ENCODE measurements at regions not wholly inside any gene's neighbourhood (a gene's known extent, or its start where the extent isn't known, plus 50 kb on each side); places are given as distances from the start of the nearest gene placed in this dataset.

DNA sequence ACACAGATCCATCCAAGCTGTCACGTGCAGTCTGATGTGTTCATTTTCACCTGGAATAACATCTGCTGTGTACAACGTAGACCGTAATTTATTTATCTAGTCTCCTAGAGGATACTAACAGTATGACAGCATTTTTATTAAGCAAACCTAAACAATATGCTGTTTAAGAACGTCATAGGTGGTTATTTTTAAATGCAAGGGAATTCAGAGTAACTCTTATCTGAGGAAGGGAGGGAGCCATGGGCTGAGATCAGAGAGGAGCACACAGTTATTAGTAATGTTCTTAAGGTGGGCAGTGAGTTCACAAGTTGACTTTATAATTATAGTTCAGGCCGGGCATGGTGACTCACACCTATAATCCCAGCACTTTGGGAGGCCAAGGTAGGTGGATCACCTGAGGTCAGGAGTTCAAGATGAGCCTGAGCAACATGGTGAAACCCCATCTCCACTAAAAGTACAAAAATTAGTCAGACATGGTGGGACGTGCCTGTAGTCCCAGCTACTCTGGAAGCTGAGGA is 193.6 kb downstream of the UACA start:
- Histone ChIP-seq H3K4me1 (peaks cover 9% of the 10 kb centered on the region), H3K9me3 (replicated peaks) (no peaks in the 10 kb centered on the region), H3K27me3 (ENCODE audit: low read depth) (peaks cover 4% of the 10 kb centered on the region), H3K4me3 (no peak overlapping the region), H3K36me3 (no peaks in the 10 kb centered on the region), H3K27ac (replicated peaks) (no peak overlapping the region)
- TF ChIP-seq CTCF (IDR thresholded peaks at IDR 0.05; ENCODE audit: borderline replicate concordance): no peak
- intact Hi-C loops (cut with micrococcal nuclease): no loop called here
- DNase-seq: no peak

DNA sequence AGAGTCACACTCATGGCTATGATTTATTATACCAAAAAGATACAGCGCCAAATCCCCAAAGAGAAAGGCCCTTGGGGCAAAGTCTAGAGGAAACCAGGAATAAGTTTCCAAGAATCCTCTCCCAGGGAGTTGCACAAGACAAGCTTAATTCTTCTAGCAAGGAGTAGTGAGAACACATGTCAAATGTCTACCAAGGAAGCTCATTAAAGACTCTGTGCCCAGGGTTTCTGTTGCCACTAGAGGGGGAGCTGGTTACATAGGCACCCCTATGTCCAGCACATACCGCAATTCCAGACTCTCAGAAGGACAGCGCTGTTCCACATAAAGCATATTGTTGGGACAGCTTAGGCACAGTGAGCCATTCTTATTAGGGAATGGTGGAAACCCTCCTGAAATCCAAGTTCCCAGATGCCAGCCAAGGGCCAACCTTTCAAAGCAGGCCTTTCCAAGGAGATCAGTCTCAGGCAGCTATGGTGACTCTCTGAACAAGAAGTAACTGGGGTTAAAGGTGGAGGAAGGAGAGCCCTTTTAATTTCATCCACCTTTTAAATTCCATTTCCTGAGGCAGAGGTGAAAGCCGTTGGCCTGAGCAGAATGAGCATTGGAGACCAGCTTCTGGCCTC is 194.2 kb downstream of the UACA start:
- Histone ChIP-seq H3K36me3 (no peaks in the 10 kb centered on the region), H3K4me1 (peaks cover 9% of the 10 kb centered on the region), H3K27me3 (ENCODE audit: low read depth) (peaks cover 4% of the 10 kb centered on the region), H3K27ac (replicated peaks) (no peak overlapping the region), H3K9me3 (replicated peaks) (no peaks in the 10 kb centered on the region), H3K4me3 (no peak overlapping the region)
- peak; percentile 76 for TF ChIP-seq CTCF (IDR thresholded peaks at IDR 0.05; ENCODE audit: borderline replicate concordance)
- intact Hi-C loops (cut with micrococcal nuclease): no loop called here
- no peak for DNase-seq

DNA sequence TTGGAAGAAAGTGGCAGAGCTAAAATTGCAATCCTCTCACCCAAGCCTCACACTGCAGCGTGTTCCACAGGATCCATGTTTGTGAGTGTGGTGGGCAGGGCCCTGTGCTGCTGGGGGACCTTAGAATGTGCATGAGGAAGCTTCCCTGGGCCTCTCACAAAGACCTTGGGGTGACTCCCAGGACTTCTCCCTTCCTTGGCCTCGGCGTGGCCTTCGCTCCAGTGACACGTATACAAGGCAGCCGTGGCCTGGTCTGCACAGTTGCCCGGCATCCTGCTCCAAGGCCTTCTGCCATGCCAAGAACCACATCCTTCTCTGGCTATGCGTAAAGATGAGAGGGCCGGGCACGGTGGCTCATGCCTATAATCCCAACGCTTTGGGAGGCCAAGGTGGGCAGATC is 196.4 kb downstream of the UACA start:
- no peak for TF ChIP-seq CTCF (IDR thresholded peaks at IDR 0.05; ENCODE audit: borderline replicate concordance)
- intact Hi-C loops (cut with micrococcal nuclease): no loop called here
- Histone ChIP-seq H3K4me3 (no peak overlapping the region), H3K27ac (replicated peaks) (no peak overlapping the region), H3K27me3 (ENCODE audit: low read depth) (peaks cover 15% of the 10 kb centered on the region), H3K36me3 (no peaks in the 10 kb centered on the region), H3K9me3 (replicated peaks) (no peaks in the 10 kb centered on the region), H3K4me1 (peaks cover 9% of the 10 kb centered on the region)
- DNase-seq: no peak

DNA sequence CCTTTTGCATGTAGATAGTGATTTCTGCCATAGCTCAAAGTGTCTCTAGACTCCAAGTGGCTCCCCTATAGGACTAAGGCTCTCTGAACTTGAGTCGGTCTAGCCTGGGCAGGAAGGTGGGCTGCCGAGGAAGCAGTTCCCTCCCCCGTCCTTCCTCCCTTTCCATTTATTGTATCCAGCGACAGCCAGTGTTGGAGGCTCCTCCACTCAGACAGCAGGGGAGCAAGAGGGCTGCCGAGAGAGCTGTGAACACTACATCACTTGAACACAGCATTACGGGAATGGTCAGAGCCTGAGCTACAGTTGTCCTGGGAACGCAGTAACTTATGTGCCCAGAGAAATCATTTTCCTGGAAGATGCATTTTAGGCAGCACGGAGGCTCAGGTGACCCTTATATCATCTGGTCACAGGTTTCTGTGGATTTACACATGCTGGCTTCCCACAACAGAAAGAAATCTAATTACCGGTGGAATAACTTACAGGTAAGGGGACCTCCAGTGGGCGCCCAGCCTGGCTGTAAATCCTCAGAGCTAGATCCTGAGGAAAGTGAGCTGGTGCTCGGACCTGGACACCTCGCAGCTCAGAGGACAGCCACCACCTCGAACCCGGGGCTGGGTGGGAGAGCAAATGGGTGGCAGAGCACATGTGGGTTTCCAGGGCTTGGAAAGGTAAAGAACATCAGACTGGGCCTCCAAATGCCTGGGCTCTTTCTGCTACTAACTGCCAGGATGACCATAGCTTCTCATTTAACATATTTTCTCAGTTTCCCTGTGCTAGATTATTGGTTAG is 197.1 kb downstream of the UACA start:
- no peak for TF ChIP-seq CTCF (IDR thresholded peaks at IDR 0.05; ENCODE audit: borderline replicate concordance)
- no peaks in the 10 kb centered on the region for H3K9me3 ChIP-seq (replicated peaks)
- H3K4me3 ChIP-seq: no peak overlapping the region
- DNase-seq: no peak
- H3K27me3 ChIP-seq (ENCODE audit: low read depth): peaks cover 22% of the 10 kb centered on the region
- H3K4me1 ChIP-seq: peaks cover 9% of the 10 kb centered on the region
- intact Hi-C loops (cut with micrococcal nuclease): no loop called here
- no peaks in the 10 kb centered on the region for H3K36me3 ChIP-seq
- H3K27ac ChIP-seq (replicated peaks): no peak overlapping the region

GRCh38 chr15:70563561-70564095 is 199.7 kb downstream of the UACA start:
- intact Hi-C loops (cut with micrococcal nuclease): no loop called here
- no peak overlapping the region for H3K27ac ChIP-seq (replicated peaks)
- peaks cover 34% of the 10 kb centered on the region for H3K27me3 ChIP-seq (ENCODE audit: low read depth)
- H3K9me3 ChIP-seq (replicated peaks): no peaks in the 10 kb centered on the region
- TF ChIP-seq CTCF (IDR thresholded peaks at IDR 0.05; ENCODE audit: borderline replicate concordance): no peak
- no peak overlapping the region for H3K4me3 ChIP-seq
- no peaks in the 10 kb centered on the region for H3K36me3 ChIP-seq
- H3K4me1 ChIP-seq: peaks cover 7% of the 10 kb centered on the region
- DNase-seq: no peak

All from left ventricle myocardium inferior (tissue), 1 donor.